HG03108 (cell line): ENCODE measurements at regions not wholly inside any gene's neighbourhood (a gene's known extent, or its start where the extent isn't known, plus 50 kb on each side); places are given as distances from the start of the nearest gene placed in this dataset.
"Not testable (repeated sequence)": the region's sequence is repeated elsewhere in the genome, so short reads cannot be mapped to it uniquely, and the experiment has no call there.

Source experiments
- ATAC-seq: cut with Tn5 transposase; IDR thresholded peaks from one replicate; pipeline ENCODE4 v1.9.1; 2021; ENCODE audit warnings: moderate library complexity; ENCODE audit not compliant: unreplicated experiment

DNA sequence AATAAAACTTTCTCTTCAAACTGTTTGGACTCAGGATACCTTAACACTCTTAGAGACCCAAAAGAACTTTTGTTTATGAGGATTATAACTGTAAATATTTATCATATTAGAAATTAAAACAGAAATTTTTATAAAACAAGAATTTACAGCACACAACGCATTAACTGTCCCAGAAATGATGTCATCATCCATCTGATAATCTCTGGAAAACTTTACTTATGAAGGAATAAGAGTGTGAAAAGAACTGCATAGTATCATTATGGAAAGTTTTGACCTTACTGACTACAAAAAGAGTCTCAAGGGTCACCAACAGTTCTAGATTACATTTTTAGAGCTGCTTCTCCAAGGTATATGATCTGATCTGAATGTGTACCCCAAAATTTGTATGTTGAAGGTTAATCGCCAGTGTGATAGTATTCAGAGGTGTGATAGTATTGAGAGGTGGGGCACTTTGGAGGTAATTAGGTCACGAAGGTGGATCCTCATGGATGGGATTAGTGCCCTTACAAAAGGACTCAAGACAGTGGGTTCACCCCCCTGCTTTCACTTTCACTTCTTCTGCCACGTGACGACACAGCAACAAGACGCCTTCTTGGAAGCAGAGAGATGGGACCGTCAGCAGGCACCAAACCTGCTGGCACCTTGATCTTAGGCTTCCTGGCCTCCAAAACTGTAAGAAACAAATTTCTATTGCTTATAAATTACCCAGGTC lies 95.7 kb upstream of the NR5A2 start:
- ATAC-seq, result no peak

GRCh38 chr1:199932462-199932861 lies 95.0 kb upstream of the NR5A2 start:
- ATAC-seq, result no peak

DNA sequence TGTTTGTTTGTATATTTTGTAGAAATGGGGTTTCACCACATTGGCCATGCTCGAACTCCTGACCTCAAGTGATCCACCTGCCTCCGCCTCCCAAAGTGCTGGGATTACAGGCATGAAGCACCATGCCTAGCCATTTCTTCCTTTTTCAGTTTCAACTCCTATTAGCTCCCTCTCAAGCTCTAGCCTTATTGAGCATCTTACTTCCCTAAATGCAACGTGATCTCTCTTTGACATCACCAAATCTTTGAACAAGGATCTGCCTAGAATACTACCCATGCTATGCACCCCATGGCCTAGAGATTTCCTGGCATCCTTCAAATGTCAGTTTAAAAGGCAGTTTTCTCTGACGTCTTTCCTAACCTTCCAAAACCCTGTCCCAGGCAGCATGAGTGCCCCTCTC lies 91.1 kb upstream of the NR5A2 start:
- no peak for ATAC-seq

DNA sequence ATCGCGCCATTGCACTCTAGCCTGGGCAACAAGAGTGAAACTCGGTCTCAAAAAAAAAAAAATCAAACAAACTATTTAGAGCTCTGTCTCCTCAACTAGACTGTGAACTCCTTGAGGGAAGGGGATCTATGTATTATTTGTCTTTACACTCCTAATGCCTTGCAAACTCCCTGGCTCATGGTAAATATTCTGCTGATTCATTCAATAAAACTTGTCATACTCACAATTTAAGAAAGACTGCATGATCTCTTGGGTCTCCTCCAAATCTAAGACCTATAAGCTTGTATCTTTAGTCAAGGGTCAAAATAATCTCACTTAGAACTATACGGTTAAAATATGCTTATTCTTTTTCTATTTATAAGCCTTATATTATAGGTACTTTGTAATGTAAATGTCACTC lies 90.3 kb upstream of the NR5A2 start:
- no peak for ATAC-seq

DNA sequence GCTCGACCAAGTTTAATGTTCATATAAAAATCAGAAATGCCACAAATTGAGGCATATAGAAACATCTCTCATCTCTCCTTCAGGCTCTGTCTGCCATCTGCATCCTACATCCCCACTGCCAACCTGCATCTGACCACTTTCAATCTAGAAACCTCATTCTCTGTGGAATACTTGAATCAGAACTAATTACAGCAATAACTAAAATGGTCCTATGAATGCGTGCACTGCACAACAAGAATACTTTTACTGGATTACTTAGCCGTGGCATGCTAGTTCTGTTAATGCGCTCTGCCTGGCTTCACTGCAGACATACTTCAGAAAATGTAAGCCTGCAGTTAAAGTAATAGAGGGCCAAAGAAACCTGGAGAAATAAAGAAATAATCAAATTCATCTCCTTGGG lies 89.8 kb upstream of the NR5A2 start:
- no peak for ATAC-seq

- ATAC-seq, result no peak
Measured at GRCh38 chr1:199944986-199945385, 82.5 kb upstream of the NR5A2 start.

DNA sequence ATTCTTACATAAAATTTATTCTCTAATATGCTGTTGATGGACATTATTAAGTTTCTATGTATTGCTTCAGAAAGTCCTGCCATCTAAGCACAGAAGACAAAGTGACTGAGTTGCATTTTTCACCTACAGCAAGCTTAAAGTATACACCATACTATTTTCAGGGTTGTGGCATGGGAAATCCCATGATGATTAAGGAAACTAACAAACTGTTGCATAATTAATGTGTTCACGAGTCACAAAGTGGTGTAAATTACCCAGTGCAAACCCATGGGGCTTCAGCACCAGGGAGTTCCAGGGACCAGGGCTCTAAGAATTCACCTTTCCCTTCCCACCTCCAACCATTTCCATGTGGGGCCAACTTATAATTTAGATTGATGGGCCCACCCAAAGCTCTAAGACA lies 81.9 kb upstream of the NR5A2 start:
- ATAC-seq, result no peak

- ATAC-seq, result no peak
Measured at GRCh38 chr1:199946305-199947155, 81.0 kb upstream of the NR5A2 start.

GRCh38 chr1:199948587-199949280 lies 78.8 kb upstream of the NR5A2 start:
- ATAC-seq, result no peak

DNA sequence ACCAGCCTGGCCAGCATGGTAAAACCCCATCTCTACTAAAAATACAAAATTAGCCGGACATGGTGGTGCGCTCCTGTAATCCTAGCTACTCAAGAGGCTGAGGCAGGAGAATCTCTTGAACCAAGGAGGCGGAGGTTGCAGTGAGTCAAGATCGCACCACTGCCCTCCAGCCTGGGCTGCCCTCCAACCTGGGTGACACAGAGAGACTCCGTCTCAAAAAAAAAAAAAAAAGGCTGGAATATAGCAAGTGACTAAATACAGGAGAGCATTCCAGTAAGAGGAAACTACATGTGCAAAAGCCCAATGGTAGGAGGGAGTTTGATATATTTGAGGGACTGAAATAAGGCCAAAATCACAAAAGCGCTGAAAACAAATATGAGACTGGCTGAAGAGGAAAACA lies 76.5 kb upstream of the NR5A2 start:
- not testable (repeated sequence) for ATAC-seq

DNA sequence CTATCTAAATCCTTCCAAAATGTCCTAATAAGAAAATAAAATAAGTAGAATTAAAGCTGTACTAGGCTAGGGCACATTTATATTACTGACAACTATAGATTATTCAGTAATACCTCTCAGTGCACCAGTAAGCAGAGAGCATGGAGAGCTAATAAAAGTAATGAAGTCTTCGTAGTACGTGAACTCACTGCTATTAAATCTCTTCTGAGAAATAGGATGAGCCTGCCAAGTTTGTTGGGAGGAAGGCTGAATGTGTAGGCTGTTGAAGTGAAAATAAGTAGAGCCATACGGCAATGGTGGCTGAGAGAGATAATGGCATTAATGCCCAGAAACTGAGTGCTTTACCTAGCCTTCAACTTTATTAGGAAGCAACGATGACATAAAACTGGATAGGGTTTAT lies 73.9 kb upstream of the NR5A2 start:
- ATAC-seq, result no peak

- no peak for ATAC-seq
Measured at GRCh38 chr1:199954699-199955098, 72.8 kb upstream of the NR5A2 start.

- no peak for ATAC-seq
Measured at GRCh38 chr1:199955235-199955634, 72.3 kb upstream of the NR5A2 start.

DNA sequence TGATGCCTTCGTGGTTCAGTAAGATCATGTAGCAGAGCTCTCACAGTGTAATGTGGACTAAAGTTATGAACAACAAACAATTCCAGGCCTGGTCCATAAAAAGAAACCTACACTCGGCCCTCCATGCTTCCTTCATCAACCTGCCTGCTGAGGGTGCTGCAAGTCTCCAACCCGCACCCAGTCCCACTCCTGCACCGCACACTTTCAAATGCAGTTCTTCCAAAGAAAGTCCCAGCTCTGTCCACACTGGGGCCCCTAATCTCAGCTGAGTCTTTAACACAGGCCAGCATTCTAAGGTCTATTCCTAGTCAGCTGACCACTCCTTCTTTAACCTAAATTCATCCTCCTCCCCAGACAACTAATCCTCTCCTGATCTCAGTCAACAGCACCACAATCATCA lies 71.5 kb upstream of the NR5A2 start:
- no peak for ATAC-seq

- no peak for ATAC-seq
Measured at GRCh38 chr1:199959033-199959774, 68.3 kb upstream of the NR5A2 start.

- ATAC-seq, result no peak
Measured at GRCh38 chr1:199959775-199960110, 67.8 kb upstream of the NR5A2 start.

- no peak for ATAC-seq
Measured at GRCh38 chr1:199970125-199970524, 57.4 kb upstream of the NR5A2 start.

- no peak for ATAC-seq
Measured at GRCh38 chr1:199976496-199977144, 50.9 kb upstream of the NR5A2 start.
